ENCODE measurements at regions not wholly inside any gene's neighbourhood (a gene's known extent, or its start where the extent isn't known, plus 50 kb on each side); places are given as distances from the start of the nearest gene placed in this dataset.

- TF ChIP-seq CTCF (IDR thresholded peaks at IDR 0.05): no peak
- no peak for TF ChIP-seq POLR2A (IDR thresholded peaks at IDR 0.05)
Observed at GRCh38 chr14:85357120-85357519, 172.8 kb upstream of the FLRT2 start.
